ENCODE measurements at regions not wholly inside any gene's neighbourhood (a gene's known extent, or its start where the extent isn't known, plus 50 kb on each side); places are given as distances from the start of the nearest gene placed in this dataset.

DNA sequence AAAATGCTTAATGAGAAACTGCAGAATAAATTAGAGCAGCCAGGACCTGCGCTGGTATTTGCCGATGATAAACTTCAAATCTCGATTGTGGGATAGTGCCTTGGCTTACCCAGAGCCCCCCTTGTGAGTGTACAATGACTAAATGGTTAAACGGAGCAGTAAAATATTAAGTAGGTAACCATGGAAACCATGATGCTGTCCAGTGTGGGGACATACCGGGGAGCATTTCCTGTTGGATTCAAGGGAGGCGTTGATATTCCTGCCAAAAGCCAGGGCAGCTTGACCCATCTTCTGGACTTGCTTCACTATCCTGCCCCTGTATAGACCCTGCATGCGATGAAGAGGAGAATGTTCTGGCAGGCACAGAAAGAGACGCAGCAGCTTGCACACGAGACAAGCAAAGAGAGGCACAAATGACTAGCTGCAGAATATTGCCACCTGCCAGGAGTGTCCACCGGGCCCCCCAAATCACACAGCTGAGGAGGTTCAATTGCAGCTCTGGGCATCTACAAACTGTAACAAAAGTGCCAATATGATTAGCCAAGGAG, 255.3 kb upstream of the TSHZ3 start:
- H3K4me3 ChIP-seq (ENCODE audit: control insufficient read depth, low read depth, low read length), result no peak overlapping the region
- no peak for DNase-seq (ENCODE audit: low read depth)
- TF ChIP-seq, protein P1, sequence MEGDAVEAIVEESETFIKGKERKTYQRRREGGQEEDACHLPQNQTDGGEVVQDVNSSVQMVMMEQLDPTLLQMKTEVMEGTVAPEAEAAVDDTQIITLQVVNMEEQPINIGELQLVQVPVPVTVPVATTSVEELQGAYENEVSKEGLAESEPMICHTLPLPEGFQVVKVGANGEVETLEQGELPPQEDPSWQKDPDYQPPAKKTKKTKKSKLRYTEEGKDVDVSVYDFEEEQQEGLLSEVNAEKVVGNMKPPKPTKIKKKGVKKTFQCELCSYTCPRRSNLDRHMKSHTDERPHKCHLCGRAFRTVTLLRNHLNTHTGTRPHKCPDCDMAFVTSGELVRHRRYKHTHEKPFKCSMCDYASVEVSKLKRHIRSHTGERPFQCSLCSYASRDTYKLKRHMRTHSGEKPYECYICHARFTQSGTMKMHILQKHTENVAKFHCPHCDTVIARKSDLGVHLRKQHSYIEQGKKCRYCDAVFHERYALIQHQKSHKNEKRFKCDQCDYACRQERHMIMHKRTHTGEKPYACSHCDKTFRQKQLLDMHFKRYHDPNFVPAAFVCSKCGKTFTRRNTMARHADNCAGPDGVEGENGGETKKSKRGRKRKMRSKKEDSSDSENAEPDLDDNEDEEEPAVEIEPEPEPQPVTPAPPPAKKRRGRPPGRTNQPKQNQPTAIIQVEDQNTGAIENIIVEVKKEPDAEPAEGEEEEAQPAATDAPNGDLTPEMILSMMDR (IDR thresholded peaks at IDR 0.05; ENCODE audit: control insufficient read depth, insufficient read depth, low read depth, low read length, missing control alignments), result no peak

DNA sequence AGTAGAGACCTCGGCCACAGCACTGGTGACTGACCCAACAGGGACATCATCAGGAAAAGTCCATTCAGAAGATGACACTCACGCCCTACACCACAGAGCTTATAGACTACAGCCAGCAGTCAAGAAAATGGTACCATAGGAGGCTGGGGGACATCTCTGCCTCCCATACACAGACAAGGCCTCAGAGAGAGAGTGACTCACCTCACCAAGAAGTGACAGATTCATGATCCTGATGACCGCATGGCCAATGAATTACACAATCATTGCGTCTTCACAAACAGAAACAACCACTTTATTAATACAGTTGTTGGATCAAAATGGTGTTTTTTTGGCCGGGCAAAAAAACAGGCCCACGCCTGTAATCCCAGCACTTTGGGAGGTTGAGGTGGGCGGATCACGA, 260.8 kb upstream of the TSHZ3 start:
- H3K4me3 ChIP-seq (ENCODE audit: control insufficient read depth, low read depth, low read length), result no peak overlapping the region
- TF ChIP-seq, protein P1 (IDR thresholded peaks at IDR 0.05; ENCODE audit: control insufficient read depth, insufficient read depth, low read depth, low read length, missing control alignments), result no peak
- no peak for DNase-seq (ENCODE audit: low read depth)

DNA sequence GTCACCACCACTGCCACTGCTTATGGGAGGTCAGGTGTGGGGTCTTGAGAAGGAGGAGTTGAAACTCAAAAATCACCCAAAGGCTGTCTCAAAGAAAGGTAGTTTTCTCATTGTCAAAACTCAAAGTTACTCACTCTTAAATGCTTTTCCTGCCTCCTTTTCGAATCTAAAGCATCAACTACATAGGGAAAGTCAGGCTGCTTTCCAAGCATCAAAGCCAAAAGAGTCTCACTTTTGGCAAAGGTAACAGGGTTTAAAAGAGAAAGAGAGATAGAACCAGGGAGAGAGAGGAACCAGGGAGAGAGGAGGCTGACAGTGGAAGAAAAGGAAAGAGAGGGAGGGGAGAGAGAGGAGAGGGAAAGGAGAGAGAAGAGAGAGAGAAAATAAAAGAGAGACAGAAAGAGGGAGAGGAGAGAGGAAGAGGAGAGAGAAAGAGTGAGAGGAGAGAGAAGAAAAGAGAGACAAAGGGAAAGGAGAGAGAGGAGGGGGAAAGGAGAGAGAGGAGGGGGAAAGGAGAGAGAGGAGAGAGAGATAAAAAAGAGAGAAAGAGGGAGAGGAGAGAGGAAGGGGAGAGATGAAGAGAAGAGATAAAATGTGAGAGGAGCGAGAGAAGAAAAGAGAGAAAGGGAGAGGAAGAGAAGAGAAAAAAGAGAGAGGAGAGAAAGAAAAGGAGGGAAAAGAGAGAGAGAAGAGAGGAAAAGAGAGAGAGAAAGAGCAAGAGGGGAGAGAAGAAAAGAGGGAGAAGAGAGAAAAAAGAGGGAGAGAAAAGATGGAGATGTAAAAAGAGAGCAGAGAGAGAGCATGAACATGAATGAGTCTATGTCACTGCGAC, 262.0 kb upstream of the TSHZ3 start:
- no peak for DNase-seq (ENCODE audit: low read depth)
- TF ChIP-seq, protein P1 (IDR thresholded peaks at IDR 0.05; ENCODE audit: control insufficient read depth, insufficient read depth, low read depth, low read length, missing control alignments), result no peak
- H3K4me3 ChIP-seq (ENCODE audit: control insufficient read depth, low read depth, low read length), result no peak overlapping the region

GRCh38 chr19:31612873-31613272, 263.6 kb upstream of the TSHZ3 start:
- no peak for DNase-seq (ENCODE audit: low read depth)
- no peak overlapping the region for H3K4me3 ChIP-seq (ENCODE audit: control insufficient read depth, low read depth, low read length)
- TF ChIP-seq, protein P1 (IDR thresholded peaks at IDR 0.05; ENCODE audit: control insufficient read depth, insufficient read depth, low read depth, low read length, missing control alignments), result no peak

- no peak overlapping the region for H3K4me3 ChIP-seq (ENCODE audit: control insufficient read depth, low read depth, low read length)
- DNase-seq (ENCODE audit: low read depth), result no peak
Measured at GRCh38 chr19:31613683-31614219, 264.5 kb upstream of the TSHZ3 start.

DNA sequence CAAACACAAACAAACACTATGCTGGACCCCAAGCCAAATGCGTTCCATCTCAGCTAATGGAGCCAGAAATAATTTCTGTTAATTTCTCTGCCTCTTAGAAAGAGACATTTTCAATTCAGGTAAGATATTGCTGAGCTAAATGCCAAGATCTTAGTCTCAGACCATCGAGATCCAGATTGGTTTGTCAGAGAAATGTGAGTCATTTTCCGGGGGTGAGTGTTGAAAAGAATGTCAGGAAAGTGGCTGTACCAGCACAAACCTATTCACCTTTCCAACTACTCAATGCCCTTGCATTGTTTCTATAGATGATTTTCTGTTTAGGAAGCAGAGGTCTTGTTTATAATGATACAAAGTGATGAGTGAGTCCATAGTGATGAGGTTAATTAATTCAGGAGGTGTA, 266.8 kb upstream of the TSHZ3 start:
- DNase-seq (ENCODE audit: low read depth), result no peak
- TF ChIP-seq, protein P1 (IDR thresholded peaks at IDR 0.05; ENCODE audit: control insufficient read depth, insufficient read depth, low read depth, low read length, missing control alignments), result no peak
- no peak overlapping the region for H3K4me3 ChIP-seq (ENCODE audit: control insufficient read depth, low read depth, low read length)

More at GRCh38 chr19:31613683-31614219, 264.5 kb upstream of the TSHZ3 start:
- TF ChIP-seq, protein P1 (IDR thresholded peaks at IDR 0.05; ENCODE audit: control insufficient read depth, insufficient read depth, low read depth, low read length, missing control alignments), result no peak

All from AG09309 (cell line).